Endothelial cell of umbilical vein (primary cell): ENCODE measurements at regions not wholly inside any gene's neighbourhood (a gene's known extent, or its start where the extent isn't known, plus 50 kb on each side); places are given as distances from the start of the nearest gene placed in this dataset.

Experiments used
- BruUV-seq: library from RNA; stranded (reverse); fragments of 400-500 nt; replicated peaks from 2 replicates; lab custom pipeline; 2021; lab: Mats Ljungman, UMichigan
- CTCF ChIA-PET: fragments of 300-600, 350-600 bp; sonication (Branson Sonifier 250); formaldehyde crosslinking; loops from one replicate; lab custom pipeline; 2021; ENCODE audit warnings: antibody characterized with exemption, inconsistent platforms; lab: Charles Lee
- POLR2A ChIA-PET: fragments of 300-600, 350-600 bp; sonication (Branson Sonifier 250); formaldehyde crosslinking; loops from one replicate; lab custom pipeline; 2021; ENCODE audit warnings: antibody characterized with exemption, inconsistent platforms; lab: Charles Lee
- DNase-seq: peaks from one replicate; pipeline ENCODE4 v3.0.0-alpha.2; 2011; ENCODE audit warnings: low read depth, low spot score
- FAIRE-seq: peaks from 2 replicates; lab custom pipeline; 2011; peaks lifted over from hg19 to GRCh38; lab: Jason Lieb, UNC
- H2AFZ ChIP-seq: 2 replicates; pipeline ENCODE4 v1.6.0; 2012; ENCODE audit warnings: low read depth, low read length, control low read depth, inconsistent platforms
- H3K27ac ChIP-seq: 2 replicates; pipeline ENCODE4 v1.5.1; 2011; ENCODE audit warnings: low read depth, mild to moderate bottlenecking, control low read depth, low read length, moderate library complexity; ENCODE audit not compliant: insufficient read depth
- H3K27me3 ChIP-seq, 2 experiments: 2 replicates each; pipeline versions ENCODE4 v1.6.0 to v1.6.1; 2011; ENCODE audit warnings: low read length in 2 of 2, mixed read lengths in 1 of 2; ENCODE audit not compliant: control insufficient read depth in 2 of 2, insufficient read depth in 2 of 2
- H3K36me3 ChIP-seq, 2 experiments: 2 replicates in 1 of 2; 3 replicates in 1 of 2; pipeline ENCODE4 v1.5.1; 2011; ENCODE audit warnings: low read length in 2 of 2, mild to moderate bottlenecking in 1 of 2, moderate library complexity in 1 of 2; ENCODE audit not compliant: control insufficient read depth in 2 of 2, insufficient read depth in 2 of 2; ENCODE audit errors: extremely low read depth in 1 of 2
- H3K4me1 ChIP-seq: 3 replicates; pipeline ENCODE4 v1.5.1; 2011; ENCODE audit warnings: mild to moderate bottlenecking, low read length; ENCODE audit not compliant: control insufficient read depth, insufficient read depth; ENCODE audit errors: extremely low read depth
- H3K4me2 ChIP-seq: 2 replicates; pipeline ENCODE4 v1.6.1; 2011; ENCODE audit warnings: low read length, control low read depth, mixed read lengths; ENCODE audit not compliant: insufficient read depth
- H3K4me3 ChIP-seq, 3 experiments: fragments of 200-600 bp in 1 of 3; sonication (generic), shearing (Covaris generic) in 1 of 3; replicated peaks in 1 of 3; 2 replicates each; pipeline ENCODE4 v1.5.1; 2011 to 2016; ENCODE audit warnings: control low read depth in 3 of 3, low read length in 3 of 3, mild to moderate bottlenecking in 2 of 3, inconsistent platforms in 1 of 3, low read depth in 1 of 3, moderate library complexity in 1 of 3; ENCODE audit not compliant: insufficient read depth in 1 of 3
- H3K79me2 ChIP-seq: 2 replicates; pipeline ENCODE4 v1.6.0; 2012; ENCODE audit warnings: low read length, inconsistent platforms; ENCODE audit not compliant: control insufficient read depth, insufficient read depth
- H3K9ac ChIP-seq: replicated peaks from 2 replicates; pipeline ENCODE3; 2011; ENCODE audit warnings: low read length, control low read depth; ENCODE audit not compliant: insufficient read depth; ENCODE audit errors: extremely low read depth
- H3K9me1 ChIP-seq: replicated peaks from 3 replicates; pipeline ENCODE4 v1.6.0; 2011; ENCODE audit warnings: mild to moderate bottlenecking, low read length; ENCODE audit not compliant: control insufficient read depth, insufficient read depth; ENCODE audit errors: extremely low read depth
- H3K9me3 ChIP-seq: replicated peaks from 2 replicates; pipeline ENCODE4 v1.5.1; 2012; ENCODE audit warnings: low read length, inconsistent platforms; ENCODE audit not compliant: control insufficient read depth, insufficient read depth
- H4K20me1 ChIP-seq: replicated peaks from 2 replicates; pipeline ENCODE3; 2011; ENCODE audit warnings: mild to moderate bottlenecking, low read length; ENCODE audit not compliant: control insufficient read depth, insufficient read depth; ENCODE audit errors: extremely low read depth
- CTCF ChIP-seq, 2 donors: IDR thresholded peaks; 1 replicate in 1 of 2; 2 replicates in 1 of 2; pipeline ENCODE4 v1.5.1; 2011; ENCODE audit warnings: low read length in 2 of 2, mild to moderate bottlenecking in 2 of 2, moderate library complexity in 2 of 2, control low read depth in 1 of 2, inconsistent platforms in 1 of 2, low read depth in 1 of 2; ENCODE audit not compliant: insufficient read depth in 1 of 2; ENCODE audit errors: extremely low read depth in 1 of 2
- EZH2 ChIP-seq: IDR thresholded peaks from 2 replicates; pipeline ENCODE4 v1.6.1; 2012; ENCODE audit warnings: borderline replicate concordance, low read depth, mild to moderate bottlenecking, moderate library complexity, low read length, inconsistent platforms; ENCODE audit not compliant: severe bottlenecking
- FOS ChIP-seq: IDR thresholded peaks from 2 replicates; pipeline ENCODE4 v1.6.1; 2011; ENCODE audit warnings: mild to moderate bottlenecking, low read length, moderate library complexity, borderline replicate concordance; ENCODE audit not compliant: insufficient read depth
- GATA2 ChIP-seq: IDR thresholded peaks from 2 replicates; pipeline ENCODE4 v1.7.0; 2011; ENCODE audit warnings: low read depth, mild to moderate bottlenecking, moderate library complexity, mixed read lengths, low read length; ENCODE audit not compliant: insufficient read length, insufficient read depth
- JUN ChIP-seq: IDR thresholded peaks from 2 replicates; pipeline ENCODE4 v1.6.1; 2011; ENCODE audit warnings: borderline replicate concordance, low read depth; ENCODE audit not compliant: insufficient read length, insufficient read depth
- MAX ChIP-seq: IDR thresholded peaks from 2 replicates; pipeline ENCODE4 v1.6.1; 2011; ENCODE audit not compliant: insufficient read depth, insufficient read length
- MYC ChIP-seq: IDR thresholded peaks from one replicate; pipeline ENCODE4 v1.6.1; 2011; ENCODE audit warnings: mild to moderate bottlenecking, low read depth, low read length
- POLR2A ChIP-seq: IDR thresholded peaks from 2 replicates; pipeline ENCODE4 v1.6.1; 2012; ENCODE audit warnings: low read depth, mild to moderate bottlenecking, control low read depth, low read length
- POLR2AphosphoS5 ChIP-seq: IDR thresholded peaks from 2 replicates; pipeline ENCODE4 v1.6.1; 2012; ENCODE audit warnings: low read depth, mild to moderate bottlenecking, control low read depth, low read length, moderate library complexity; ENCODE audit not compliant: insufficient read depth
- dilution Hi-C: fragments of 300-500 bp; cut with MboI; formaldehyde crosslinking; loops from one replicate; pipeline ENCODE4 v1.15.0; 2019; ENCODE audit warnings: low sequenced_read_pairs; ENCODE audit not compliant: extremely low pct_ligation_motif_present
- intact Hi-C: fragments of 100-400 bp; cut with micrococcal nuclease; formaldehyde crosslinking; loops from one replicate; pipeline ENCODE4 v1.10.0; 2022

- Histone ChIP-seq H4K20me1 (no peaks in the 10 kb centered on the region), H3K27ac (no peak overlapping the region), H3K4me1 (no peaks in the 10 kb centered on the region), H3K36me3 (no peaks in the 10 kb centered on the region), H3K79me2 (no peaks in the 10 kb centered on the region), H3K9ac (no peak overlapping the region), H3K4me2 (no peak overlapping the region), H3K4me3 (no peak overlapping the region), H3K9me1 (no peaks in the 10 kb centered on the region), H2AFZ (no peak overlapping the region), H3K9me3 (no peaks in the 10 kb centered on the region), H3K27me3 (no peaks in the 10 kb centered on the region)
- dilution Hi-C loops (no loop called here), intact Hi-C loops (no loop called here)
- ChIA-PET POLR2A (no interaction called here), CTCF (no interaction called here)
- FAIRE-seq = no peak
- no TSS peak for BruUV-seq
- DNase-seq = no peak
- no peak for TF ChIP-seq EZH2
- TF ChIP-seq MYC = no peak
- no peak for TF ChIP-seq GATA2
- TF ChIP-seq POLR2A = no peak
- TF ChIP-seq JUN = no peak
- no peak for TF ChIP-seq CTCF (IDR thresholded peaks at IDR 0.05; ENCODE audit: extremely low read depth in 1 of 2, insufficient read depth in 1 of 2, low read depth in 1 of 2, low read length in 2 of 2)
These were observed 261.7 kb upstream of the NOX3 start for GRCh38 chr6:155717374-155717773.

- H3K4me1 ChIP-seq = peaks cover 9% of the 10 kb centered on the region
- TF ChIP-seq EZH2 = no peak
- TF ChIP-seq JUN = no peak
- TF ChIP-seq CTCF (IDR thresholded peaks at IDR 0.05; ENCODE audit: extremely low read depth in 1 of 2, insufficient read depth in 1 of 2, low read depth in 1 of 2, low read length in 2 of 2) = no peak
- no peak for TF ChIP-seq GATA2
- no peak for TF ChIP-seq MAX
- no peak for TF ChIP-seq POLR2AphosphoS5
- no peak for TF ChIP-seq FOS
- TF ChIP-seq MYC = no peak
- TF ChIP-seq POLR2A = no peak
- no peak overlapping the region for H3K9ac ChIP-seq
- no peak overlapping the region for H2AFZ ChIP-seq
- H3K9me1 ChIP-seq = no peaks in the 10 kb centered on the region
- intact Hi-C loops = no loop called here
- no peaks in the 10 kb centered on the region for H3K36me3 ChIP-seq
- no peaks in the 10 kb centered on the region for H3K27me3 ChIP-seq
- DNase-seq = no peak
- no peak overlapping the region for H3K4me2 ChIP-seq
- H3K79me2 ChIP-seq = no peaks in the 10 kb centered on the region
- no peak overlapping the region for H3K4me3 ChIP-seq
- H3K9me3 ChIP-seq = no peaks in the 10 kb centered on the region
- no peak for FAIRE-seq
- POLR2A ChIA-PET = no interaction called here
- dilution Hi-C loops = no loop called here
- H4K20me1 ChIP-seq = no peaks in the 10 kb centered on the region
- CTCF ChIA-PET = interaction anchor here (1.3 to 1.5 kb wide), 2 partner anchors 20 to 23 kb away, joined by 3 to 5 read pairs; no protein-coding TSS in a partner anchor
- H3K27ac ChIP-seq = no peak overlapping the region
- no TSS peak for BruUV-seq
These were observed 255.1 kb upstream of the NOX3 start for GRCh38 chr6:155710704-155711103.
